Heart left ventricle (tissue), 16 donors: ENCODE measurements at regions not wholly inside any gene's neighbourhood (a gene's known extent, or its start where the extent isn't known, plus 50 kb on each side); places are given as distances from the start of the nearest gene placed in this dataset.
A peak's percentile ranks its signal among the peaks of the same experiment; 100 is the strongest.
"Not testable (repeated sequence)": the region's sequence is repeated elsewhere in the genome, so short reads cannot be mapped to it uniquely, and the experiment has no call there.

Experiments
- ATAC-seq, 4 donors: fragments of 200-7000 bp; cut with Tn5 transposase; one replicate each; pipeline ENCODE4 v1.9.1; 2020 to 2022; ENCODE audit warnings: moderate library complexity in 4 of 4, mild to moderate bottlenecking in 3 of 4, moderate number of reproducible peaks in 1 of 4
- DNase-seq, 5 donors: peaks; one replicate each; pipeline ENCODE4 v3.0.0-alpha.2; 2020
- H3K27ac ChIP-seq, 12 donors: fragments of 200-600 bp; sonication (generic) in 4 of 12; one replicate each; pipeline versions ENCODE4 v1.5.0 to v1.8.0; 2016 to 2022; ENCODE audit warnings: mild to moderate bottlenecking in 2 of 12
- H3K27me3 ChIP-seq, 9 donors: fragments of 200-600 bp; sonication (generic) in 2 of 9; one replicate each; pipeline versions ENCODE4 v1.5.1 to v1.8.0; 2016 to 2022; ENCODE audit warnings: mild to moderate bottlenecking in 3 of 9
- H3K36me3 ChIP-seq, 9 donors: fragments of 200-600 bp; sonication (generic) in 2 of 9; one replicate each; pipeline versions ENCODE4 v1.5.0 to v1.8.0; 2018 to 2022; ENCODE audit warnings: mild to moderate bottlenecking in 2 of 9
- H3K4me1 ChIP-seq, 12 donors: fragments of 200-600 bp; sonication (generic) in 4 of 12; one replicate each; pipeline versions ENCODE4 v1.5.0 to v1.8.0; 2016 to 2022; ENCODE audit warnings: mild to moderate bottlenecking in 3 of 12
- H3K4me3 ChIP-seq, 12 donors: fragments of 200-600 bp; sonication (generic) in 4 of 12; one replicate each; pipeline versions ENCODE4 v1.5.0 to v1.8.0; 2017 to 2022; ENCODE audit warnings: mild to moderate bottlenecking in 9 of 12, moderate library complexity in 4 of 12
- H3K9me3 ChIP-seq, 12 donors: fragments of 200-600 bp; sonication (generic) in 4 of 12; one replicate each; pipeline versions ENCODE4 v1.5.0 to v1.8.0; 2016 to 2022; ENCODE audit warnings: mild to moderate bottlenecking in 1 of 12
- CTCF ChIP-seq, 12 donors: fragments of 200-600 bp; sonication (generic) in 4 of 12; IDR thresholded peaks; one replicate each; pipeline versions ENCODE4 v1.5.0 to v1.8.0; 2018 to 2022; ENCODE audit warnings: antibody characterized with exemption in 12 of 12, mild to moderate bottlenecking in 5 of 12
- POLR2A ChIP-seq, 2 donors: fragments of 450-650 bp; IDR thresholded peaks; one replicate each; pipeline ENCODE4 v1.6.1; 2017; ENCODE audit warnings: antibody characterized with exemption in 2 of 2, mild to moderate bottlenecking in 2 of 2, moderate library complexity in 2 of 2
- WGBS, 4 donors: extraction: QIAGEN DNeasy Blood & Tissue Kit in 2 of 4; methylation state at CpG; one replicate each; pipeline versions ENCODE4 v1.1.5 to v1.1.7; 2013 to 2018; 5-methylcytosine and 5-hydroxymethylcytosine counted together
- intact Hi-C, 10 donors: fragments of 100-400 bp; cut with DNase I; formaldehyde crosslinking; loops; one replicate each; pipeline versions ENCODE4 v1.11.1 to v1.14.2; 2022
- donor health status: ischemic (EF 13 %, LVEDD 7.1; RV severe dilation, severe dysfunction).
- donor health status: healthy with polysubstance abuse.
- donor health status: DM: no; HTN: yes; CAD: no.
- donor health status: DM: no; HTN: no; CAD: no.
- donor health status: ischemic (EF 25% LVEDD 6.9; RV normal size, moderate dysfunction).
- donor health status: ischemic (EF 25% LVEDD 5.7; RV mildly dilated, moderate dysfunction).
- donor health status: healthy.
- donor health status: DM: yes; HTN: yes; CAD: no.
- donor health status: ischemic (EF 35%, LVEDD 5.7; RV mildly dilated, moderate dysfunction).
- donor health status: nonischemic (EF 11% LVEDD 7.7; RV severe dilation, severe dysfunction).
- donor health status: DM: yes; HTN: yes; CAD: no.
- donor health status: PGD.
- donor health status: ischemic (EF 29% LVEDD 5.4; RV normal size, mild dysfunction).
- donor health status: nonischemic (EF 23%, LVEDD 6.1; RV moderate dilation, normal function).

GRCh38 chrY:10993955-10994354 lies 1466.3 kb downstream of the TSPY10 start:
- Histone ChIP-seq H3K27me3 (no peaks in the 10 kb centered on the region), H3K9me3 (peaks cover 0 to 3% (median 0%) of the 10 kb centered on the region in 12 donors), H3K27ac (no peak overlapping the region), H3K4me1 (no peaks in the 10 kb centered on the region), H3K36me3 (no peaks in the 10 kb centered on the region), H3K4me3 (no peak overlapping the region)
- 0 to 36% (median 17%) methylated on average over 1 to 2 of the region's 2 CpGs for WGBS, 4 donors
- no peak for DNase-seq
- TF ChIP-seq POLR2A (IDR thresholded peaks at IDR 0.05) = no peak
- no peak for TF ChIP-seq CTCF (IDR thresholded peaks at IDR 0.05)
- intact Hi-C loops = no loop called here
- ATAC-seq = peak in 1 of 4 donors; percentile 24

GRCh38 chrY:10999715-11000114 lies 1472.0 kb downstream of the TSPY10 start:
- H3K4me3 ChIP-seq, H3K27me3 ChIP-seq, intact Hi-C loops, H3K4me1 ChIP-seq, H3K9me3 ChIP-seq, DNase-seq, H3K36me3 ChIP-seq, H3K27ac ChIP-seq: not testable (repeated sequence)
- WGBS, 4 donors = 33 to 39% methylated on average over 5 of the region's 5 CpGs; no CpG with 5 or more reads in 2 of the 4 donors
- ATAC-seq = peak; percentile 78 to 86 (median 81)

- H3K9me3 ChIP-seq, H3K4me3 ChIP-seq, H3K36me3 ChIP-seq, H3K4me1 ChIP-seq, H3K27me3 ChIP-seq, H3K27ac ChIP-seq, DNase-seq, intact Hi-C loops: not testable (repeated sequence)
- WGBS, 4 donors = 33 to 35% methylated on average over 3 of the region's 3 CpGs; no CpG with 5 or more reads in 2 of the 4 donors
- peak in 1 of 4 donors; percentile 61 for ATAC-seq
These were observed 1486.5 kb downstream of the TSPY10 start for GRCh38 chrY:11014229-11014628.

- no peak for DNase-seq
- Histone ChIP-seq H3K27ac (no peak overlapping the region), H3K9me3 (no peaks in the 10 kb centered on the region), H3K36me3 (no peaks in the 10 kb centered on the region), H3K27me3 (no peaks in the 10 kb centered on the region), H3K4me1 (no peaks in the 10 kb centered on the region), H3K4me3 (no peak overlapping the region)
- intact Hi-C loops = no loop called here
- 57 to 63% methylated on average over 1 of the region's 1 CpG; no CpG with 5 or more reads in 2 of the 4 donors for WGBS, 4 donors
- no peak for TF ChIP-seq POLR2A (IDR thresholded peaks at IDR 0.05)
- no peak for TF ChIP-seq CTCF (IDR thresholded peaks at IDR 0.05)
- peak in 1 of 4 donors; percentile 60 for ATAC-seq
These were observed 1495.1 kb downstream of the TSPY10 start for GRCh38 chrY:11022734-11023133.

- no peaks in the 10 kb centered on the region for H3K9me3 ChIP-seq
- no peaks in the 10 kb centered on the region for H3K27me3 ChIP-seq
- TF ChIP-seq POLR2A (IDR thresholded peaks at IDR 0.05) = no peak
- no peak for TF ChIP-seq CTCF (IDR thresholded peaks at IDR 0.05)
- ATAC-seq (no peak), DNase-seq (no peak)
- intact Hi-C loops = no loop called here
- no peaks in the 10 kb centered on the region for H3K36me3 ChIP-seq
- H3K27ac ChIP-seq = no peak overlapping the region
- H3K4me1 ChIP-seq = no peaks in the 10 kb centered on the region
- 34% methylated on average over 7 of the region's 7 CpGs; no CpG with 5 or more reads in 2 of the 4 donors for WGBS, 4 donors
- no peak overlapping the region for H3K4me3 ChIP-seq
These were observed 1516.7 kb downstream of the TSPY10 start for GRCh38 chrY:11044234-11044883.
